IMR-90 (cell line): ENCODE measurements at regions not wholly inside any gene's neighbourhood (a gene's known extent, or its start where the extent isn't known, plus 50 kb on each side); places are given as distances from the start of the nearest gene placed in this dataset.

Experiments
- ATAC-seq: fragments of 200-7000 bp; cut with Tn5 transposase; 2 replicates; pipeline ENCODE4 v1.9.1; 2020; ENCODE audit warnings: low read depth, mild to moderate bottlenecking, moderate library complexity
- BruUV-seq: library from RNA; stranded (reverse); fragments of 400-500 nt; replicated peaks from 2 replicates; lab custom pipeline; 2021; lab: Mats Ljungman, UMichigan
- CTCF ChIA-PET: fragments of 300-600 bp; formaldehyde crosslinking; extraction: SDS; loops from one replicate; lab custom pipeline; 2021; ENCODE audit warnings: antibody characterized with exemption; lab: Yijun Ruan, JAX
- POLR2A ChIA-PET: fragments of 300-600 bp; sonication (Branson Sonifier 250); formaldehyde crosslinking; loops from one replicate; lab custom pipeline; 2022; ENCODE audit warnings: antibody characterized with exemption; ENCODE audit not compliant: unreplicated experiment; lab: Charles Lee
- DNase-seq: peaks from one replicate; pipeline ENCODE4 v3.0.0; 2013
- H2AFZ ChIP-seq: replicated peaks from 2 replicates; pipeline ENCODE3; 2013; ENCODE audit warnings: low read length, mild to moderate bottlenecking; ENCODE audit not compliant: poor library complexity
- H2AK5ac ChIP-seq: 2 replicates; pipeline ENCODE4 v1.6.1; 2013; ENCODE audit warnings: low read depth, low read length, inconsistent platforms
- H2AK9ac ChIP-seq: replicated peaks from 2 replicates; pipeline ENCODE3; 2013; ENCODE audit warnings: mild to moderate bottlenecking, low read depth, low read length, moderate library complexity; ENCODE audit not compliant: poor library complexity
- H2BK120ac ChIP-seq: 2 replicates; pipeline ENCODE4 v1.6.1; 2013; ENCODE audit warnings: low read depth, low read length, inconsistent platforms
- H2BK15ac ChIP-seq: 3 replicates; pipeline ENCODE4 v1.6.1; 2013; ENCODE audit warnings: low read depth, low read length, inconsistent platforms
- H2BK20ac ChIP-seq: 2 replicates; pipeline ENCODE4 v1.6.1; 2013; ENCODE audit warnings: low read depth, mild to moderate bottlenecking, inconsistent platforms, low read length, moderate library complexity
- H2BK5ac ChIP-seq: 2 replicates; pipeline ENCODE4 v1.6.1; 2013; ENCODE audit warnings: mild to moderate bottlenecking, low read depth, low read length, inconsistent platforms; ENCODE audit not compliant: poor library complexity, severe bottlenecking
- H3K14ac ChIP-seq: replicated peaks from 2 replicates; pipeline ENCODE4 v1.6.1; 2013; ENCODE audit warnings: low read depth, low read length, inconsistent platforms
- H3K18ac ChIP-seq: 2 replicates; pipeline ENCODE4 v1.6.1; 2013; ENCODE audit warnings: low read depth, low read length, control low read depth
- H3K23ac ChIP-seq: 2 replicates; pipeline ENCODE4 v1.6.1; 2013; ENCODE audit warnings: low read depth, low read length, inconsistent platforms
- H3K27ac ChIP-seq: 2 replicates; pipeline ENCODE4 v1.5.1; 2013; ENCODE audit warnings: mild to moderate bottlenecking, control low read depth, low read length; ENCODE audit not compliant: insufficient read depth
- H3K27me3 ChIP-seq: 2 replicates; pipeline ENCODE4 v1.6.1; 2013; ENCODE audit warnings: low read length; ENCODE audit not compliant: control insufficient read depth, insufficient read depth
- H3K36me3 ChIP-seq: 2 replicates; pipeline ENCODE4 v1.6.1; 2013; ENCODE audit warnings: low read length, mixed read lengths; ENCODE audit not compliant: control insufficient read depth, insufficient read depth
- H3K4ac ChIP-seq: 2 replicates; pipeline ENCODE4 v1.6.1; 2013; ENCODE audit warnings: low read depth, low read length, inconsistent platforms
- H3K4me1 ChIP-seq: 2 replicates; pipeline ENCODE4 v1.6.1; 2013; ENCODE audit warnings: low read length, mixed read lengths; ENCODE audit not compliant: control insufficient read depth, insufficient read depth
- H3K4me2 ChIP-seq: 2 replicates; pipeline ENCODE4 v1.6.1; 2013; ENCODE audit warnings: low read depth, mild to moderate bottlenecking, control low read depth, low read length, moderate library complexity
- H3K4me3 ChIP-seq: 2 replicates; pipeline ENCODE4 v1.5.1; 2013; ENCODE audit warnings: low read depth, mild to moderate bottlenecking, control low read depth, low read length, moderate library complexity; ENCODE audit not compliant: insufficient read depth
- H3K56ac ChIP-seq: 2 replicates; pipeline ENCODE4 v1.6.1; 2013; ENCODE audit warnings: low read length, inconsistent platforms; ENCODE audit not compliant: insufficient read depth; ENCODE audit errors: extremely low read depth
- H3K79me1 ChIP-seq, 2 experiments: 2 replicates each; pipeline ENCODE4 v1.6.1; 2013; ENCODE audit warnings: low read length in 2 of 2, inconsistent platforms in 1 of 2, low read depth in 1 of 2
- H3K9ac ChIP-seq: 2 replicates; pipeline ENCODE4 v1.6.1; 2013; ENCODE audit warnings: low read depth, low read length, control low read depth
- H3K9me1 ChIP-seq: 2 replicates; pipeline ENCODE4 v1.6.1; 2013; ENCODE audit warnings: low read length, inconsistent platforms; ENCODE audit not compliant: insufficient read depth
- H3K9me3 ChIP-seq: 2 replicates; pipeline ENCODE4 v1.6.1; 2013; ENCODE audit warnings: low read length; ENCODE audit not compliant: control insufficient read depth, insufficient read depth
- H4K20me1 ChIP-seq: 2 replicates; pipeline ENCODE4 v1.6.1; 2013; ENCODE audit warnings: low read length, inconsistent platforms; ENCODE audit not compliant: insufficient read depth
- H4K5ac ChIP-seq: 2 replicates; pipeline ENCODE4 v1.6.1; 2013; ENCODE audit warnings: mild to moderate bottlenecking, low read depth, low read length, control low read depth
- H4K8ac ChIP-seq, 2 experiments: 2 replicates each; pipeline ENCODE4 v1.6.1; 2013; ENCODE audit warnings: low read depth in 2 of 2, low read length in 2 of 2, control low read depth in 1 of 2, inconsistent platforms in 1 of 2
- H4K91ac ChIP-seq: 2 replicates; pipeline ENCODE4 v1.6.1; 2013; ENCODE audit warnings: low read depth, low read length, inconsistent platforms; ENCODE audit not compliant: insufficient read depth
- BHLHE40 ChIP-seq: fragments of 150-350 bp; IDR thresholded peaks from 2 replicates; pipeline ENCODE4 v1.6.1; 2016; ENCODE audit warnings: mild to moderate bottlenecking, low read depth, low read length
- CEBPB ChIP-seq: IDR thresholded peaks from 2 replicates; pipeline ENCODE4 v1.6.1; 2012; ENCODE audit warnings: low read depth, low read length, improper control_type of control experiment
- CHD1 ChIP-seq: IDR thresholded peaks from 2 replicates; pipeline ENCODE4 v1.6.1; 2012; ENCODE audit warnings: low read depth, low read length, improper control_type of control experiment
- CTCF ChIP-seq: conservative IDR thresholded peaks from 2 replicates; pipeline ENCODE4 v1.5.1; 2012; ENCODE audit warnings: mild to moderate bottlenecking, low read depth, low read length, improper control_type of control experiment
- FOS ChIP-seq: fragments of 150-350 bp; IDR thresholded peaks from 2 replicates; pipeline ENCODE4 v1.6.1; 2016; ENCODE audit warnings: low read depth, low read length
- MAFK ChIP-seq: IDR thresholded peaks from 2 replicates; pipeline ENCODE4 v1.6.1; 2012; ENCODE audit warnings: low read depth, low read length, improper control_type of control experiment
- MAZ ChIP-seq: IDR thresholded peaks from 2 replicates; pipeline ENCODE4 v1.6.1; 2012; ENCODE audit warnings: low read depth, mild to moderate bottlenecking, low read length, improper control_type of control experiment, moderate library complexity, borderline replicate concordance
- MXI1 ChIP-seq: IDR thresholded peaks from 2 replicates; pipeline ENCODE4 v1.6.1; 2012; ENCODE audit warnings: low read depth, mild to moderate bottlenecking, low read length, moderate library complexity, borderline replicate concordance
- NFE2L2 ChIP-seq: fragments of 150-350 bp; IDR thresholded peaks from 2 replicates; pipeline ENCODE4 v1.6.1; 2016; ENCODE audit warnings: low read depth, mild to moderate bottlenecking, low read length
- POLR2A ChIP-seq: IDR thresholded peaks from 2 replicates; pipeline ENCODE4 v1.6.1; 2012; ENCODE audit warnings: mild to moderate bottlenecking, low read depth, low read length
- RAD21 ChIP-seq: IDR thresholded peaks from 2 replicates; pipeline ENCODE4 v1.6.1; 2012; ENCODE audit warnings: low read length, improper control_type of control experiment
- RCOR1 ChIP-seq: IDR thresholded peaks from 2 replicates; pipeline ENCODE4 v1.6.1; 2012; ENCODE audit warnings: mild to moderate bottlenecking, low read length, improper control_type of control experiment; ENCODE audit not compliant: insufficient replicate concordance
- RFX5 ChIP-seq: IDR thresholded peaks from 2 replicates; pipeline ENCODE4 v1.8.0; 2012; ENCODE audit warnings: low read depth, mild to moderate bottlenecking, low read length, moderate library complexity
- SMC3 ChIP-seq: fragments of 150-350 bp; IDR thresholded peaks from 2 replicates; pipeline ENCODE4 v1.6.1; 2016; ENCODE audit warnings: low read depth, mild to moderate bottlenecking, antibody characterized with exemption, low read length, moderate library complexity
- WGBS, 2 experiments: methylation state at CpG; one replicate each; pipeline versions ENCODE4 v1.1.5 to v1.1.7; 2013; ENCODE audit warnings: missing lambda C conversion rate in 2 of 2; ENCODE audit not compliant: insufficient read length in 1 of 2; ENCODE audit errors: extremely low coverage in 2 of 2; 5-methylcytosine and 5-hydroxymethylcytosine counted together
- dilution Hi-C: fragments of 300-500 bp; cut with HindIII; formaldehyde crosslinking; loops from one replicate; pipeline ENCODE4 v1.14.3; 2018; ENCODE audit warnings: low sequenced_read_pairs; ENCODE audit not compliant: unreplicated experiment
- in situ Hi-C: fragments of 300-500 bp; cut with MboI; formaldehyde crosslinking; loops from 3 replicates; pipeline ENCODE4 v1.14.3; 2019; ENCODE audit warnings: low sequenced_read_pairs, inconsistent platforms, mixed read lengths
- intact Hi-C: fragments of 100-400 bp; cut with micrococcal nuclease; formaldehyde crosslinking; loops from 2 replicates; pipeline ENCODE4 v1.10.0; 2022
- TF ChIP-seq, protein P1 (sequence below): fragments of 150-350 bp; IDR thresholded peaks from 2 replicates; pipeline ENCODE4 v1.6.1; 2016; ENCODE audit warnings: low read depth, mild to moderate bottlenecking, low read length, moderate library complexity, borderline replicate concordance
- TF ChIP-seq, protein P2 (sequence below): fragments of 150-350 bp; IDR thresholded peaks from 2 replicates; pipeline ENCODE4 v1.6.1; 2017; ENCODE audit warnings: mild to moderate bottlenecking, antibody characterized with exemption, low read length, low read depth

- Histone ChIP-seq H2AK9ac (no peak overlapping the region), H3K9me1 (no peaks in the 10 kb centered on the region), H3K4me2 (no peak overlapping the region), H2AK5ac (no peak overlapping the region), H3K27ac (no peak overlapping the region), H2BK5ac (no peak overlapping the region), H4K20me1 (no peaks in the 10 kb centered on the region), H3K18ac (no peak overlapping the region), H2BK120ac (no peak overlapping the region), H4K8ac (no peak overlapping the region), H3K14ac (no peak overlapping the region), H2BK15ac (no peak overlapping the region), H3K4me1 (no peaks in the 10 kb centered on the region), H4K5ac (no peak overlapping the region), H3K23ac (no peak overlapping the region), H3K79me1 (no peaks in the 10 kb centered on the region), H3K9ac (no peak overlapping the region), H2BK20ac (no peak overlapping the region), H2AFZ (no peak overlapping the region), H3K9me3 (no peaks in the 10 kb centered on the region), H3K4ac (no peak overlapping the region), H3K27me3 (no peaks in the 10 kb centered on the region), H3K4me3 (no peak overlapping the region), H3K36me3 (no peaks in the 10 kb centered on the region), H3K56ac (no peak overlapping the region), H4K91ac (no peak overlapping the region)
- ATAC-seq (no peak), DNase-seq (no peak)
- in situ Hi-C loops (no loop called here), intact Hi-C loops (no loop called here), dilution Hi-C loops (no loop called here)
- ChIA-PET CTCF (no interaction called here), POLR2A (no interaction called here)
- TF ChIP-seq CTCF (no peak), CEBPB (no peak), NFE2L2 (no peak), RAD21 (no peak), SMC3 (no peak), RFX5 (no peak), MAFK (no peak), MXI1 (no peak), POLR2A (no peak), MAZ (no peak), CHD1 (no peak), RCOR1 (no peak), FOS (no peak), BHLHE40 (no peak)
- TF ChIP-seq, protein P1, sequence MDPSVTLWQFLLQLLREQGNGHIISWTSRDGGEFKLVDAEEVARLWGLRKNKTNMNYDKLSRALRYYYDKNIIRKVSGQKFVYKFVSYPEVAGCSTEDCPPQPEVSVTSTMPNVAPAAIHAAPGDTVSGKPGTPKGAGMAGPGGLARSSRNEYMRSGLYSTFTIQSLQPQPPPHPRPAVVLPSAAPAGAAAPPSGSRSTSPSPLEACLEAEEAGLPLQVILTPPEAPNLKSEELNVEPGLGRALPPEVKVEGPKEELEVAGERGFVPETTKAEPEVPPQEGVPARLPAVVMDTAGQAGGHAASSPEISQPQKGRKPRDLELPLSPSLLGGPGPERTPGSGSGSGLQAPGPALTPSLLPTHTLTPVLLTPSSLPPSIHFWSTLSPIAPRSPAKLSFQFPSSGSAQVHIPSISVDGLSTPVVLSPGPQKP, result no peak
- TF ChIP-seq, protein P2, sequence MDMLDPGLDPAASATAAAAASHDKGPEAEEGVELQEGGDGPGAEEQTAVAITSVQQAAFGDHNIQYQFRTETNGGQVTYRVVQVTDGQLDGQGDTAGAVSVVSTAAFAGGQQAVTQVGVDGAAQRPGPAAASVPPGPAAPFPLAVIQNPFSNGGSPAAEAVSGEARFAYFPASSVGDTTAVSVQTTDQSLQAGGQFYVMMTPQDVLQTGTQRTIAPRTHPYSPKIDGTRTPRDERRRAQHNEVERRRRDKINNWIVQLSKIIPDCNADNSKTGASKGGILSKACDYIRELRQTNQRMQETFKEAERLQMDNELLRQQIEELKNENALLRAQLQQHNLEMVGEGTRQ, result no peak
- no CpG with 5 or more reads among the region's 2 CpGs for WGBS, 2 experiments
- no TSS peak for BruUV-seq
Observed at GRCh38 chr3:144079634-144080033, 108.0 kb downstream of the DIPK2A start.
